ENCODE measurements at regions not wholly inside any gene's neighbourhood (a gene's known extent, or its start where the extent isn't known, plus 50 kb on each side); places are given as distances from the start of the nearest gene placed in this dataset.
A peak's percentile ranks its signal among the peaks of the same experiment; 100 is the strongest.

DNA sequence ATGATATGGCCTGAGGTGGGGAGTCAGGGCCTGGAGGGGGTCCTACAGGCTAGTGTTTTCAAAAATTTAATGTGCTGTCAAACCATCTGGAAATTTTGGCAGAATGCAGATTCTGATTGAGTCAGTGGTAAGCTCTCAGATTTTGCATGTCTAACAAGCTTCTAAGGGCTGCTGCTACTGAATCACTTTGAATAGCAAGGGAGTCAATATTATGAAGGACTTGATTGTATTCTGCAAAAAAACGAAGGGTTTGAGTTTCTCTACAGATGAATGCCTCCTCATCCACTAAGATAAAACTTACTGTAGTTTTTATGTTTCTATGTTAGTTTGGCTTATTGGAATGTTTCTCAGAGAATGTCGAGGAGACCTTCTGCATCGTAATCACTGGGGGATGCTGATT, 179.5 kb downstream of the TMEM38B start:
- no peaks in the 10 kb centered on the region for H3K9me3 Mint-ChIP-seq
- H3K27me3 Mint-ChIP-seq, result peaks cover 2 to 15% (median 3%) of the 10 kb centered on the region in 5 donors
- no peak overlapping the region for H3K4me3 Mint-ChIP-seq
- no peaks in the 10 kb centered on the region for H3K36me3 Mint-ChIP-seq
- DNase-seq (no peak), ATAC-seq (no peak)
- H3K27ac Mint-ChIP-seq, result no peak overlapping the region
- POLR2A ChIA-PET, result no interaction called here
- H3K4me1 Mint-ChIP-seq, result peaks cover 4 to 10% (median 6%) of the 10 kb centered on the region in 4 donors

GRCh38 chr9:105877721-105878120, 183.4 kb downstream of the TMEM38B start:
- H3K4me1 Mint-ChIP-seq, result peaks cover 4 to 10% (median 6%) of the 10 kb centered on the region in 4 donors
- POLR2A ChIA-PET, result no interaction called here
- DNase-seq (no peak), ATAC-seq (no peak)
- H3K9me3 Mint-ChIP-seq, result no peaks in the 10 kb centered on the region
- no peak overlapping the region for H3K27ac Mint-ChIP-seq
- no peak overlapping the region for H3K4me3 Mint-ChIP-seq
- H3K27me3 Mint-ChIP-seq, result peaks cover 3 to 19% (median 5%) of the 10 kb centered on the region in 5 donors
- H3K36me3 Mint-ChIP-seq, result no peaks in the 10 kb centered on the region

DNA sequence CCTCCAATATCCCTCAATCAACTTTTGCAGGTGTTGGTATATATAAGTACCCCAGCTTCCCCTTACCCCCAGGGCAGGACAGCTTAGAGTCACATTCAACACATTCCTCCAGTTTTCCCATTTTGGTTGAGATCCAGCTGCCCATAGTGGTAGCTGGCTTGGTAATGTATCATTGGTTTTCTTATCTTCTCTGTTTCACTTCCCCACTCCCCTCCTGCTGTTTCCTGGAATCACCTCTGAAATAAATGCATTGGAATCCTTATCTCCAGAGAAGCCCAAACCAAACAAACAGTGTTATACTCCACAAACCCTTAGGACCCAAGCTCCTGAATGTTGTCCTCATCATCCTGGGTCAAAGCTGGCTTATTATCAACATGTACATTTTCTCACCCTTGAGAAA, 184.8 kb downstream of the TMEM38B start:
- DNase-seq (no peak), ATAC-seq (no peak)
- Mint-ChIP-seq H3K4me3 (no peak overlapping the region), H3K4me1 (peaks cover 5 to 20% (median 8%) of the 10 kb centered on the region in 4 donors), H3K27me3 (peaks cover under 1 to 20% (median 3%) of the 10 kb centered on the region in 5 donors), H3K36me3 (no peaks in the 10 kb centered on the region), H3K27ac (no peak overlapping the region), H3K9me3 (no peaks in the 10 kb centered on the region)
- POLR2A ChIA-PET, result no interaction called here

GRCh38 chr9:105880517-105880916, 186.2 kb downstream of the TMEM38B start:
- Mint-ChIP-seq H3K4me3 (no peak overlapping the region), H3K27ac (no peak overlapping the region), H3K27me3 (peaks cover 0 to 20% (median 3%) of the 10 kb centered on the region in 5 donors), H3K9me3 (no peaks in the 10 kb centered on the region), H3K4me1 (peaks cover 5 to 25% (median 11%) of the 10 kb centered on the region in 4 donors), H3K36me3 (no peaks in the 10 kb centered on the region)
- DNase-seq (no peak), ATAC-seq (no peak)
- POLR2A ChIA-PET, result no interaction called here

- ATAC-seq (no peak), DNase-seq (no peak)
- Mint-ChIP-seq H3K4me3 (no peak overlapping the region), H3K36me3 (no peaks in the 10 kb centered on the region), H3K4me1 (peaks cover 5 to 25% (median 11%) of the 10 kb centered on the region in 4 donors), H3K27ac (no peak overlapping the region), H3K27me3 (peaks cover 0 to 20% (median 3%) of the 10 kb centered on the region in 5 donors), H3K9me3 (no peaks in the 10 kb centered on the region)
- POLR2A ChIA-PET, result no interaction called here
Measured at GRCh38 chr9:105881021-105881420, 186.7 kb downstream of the TMEM38B start.

DNA sequence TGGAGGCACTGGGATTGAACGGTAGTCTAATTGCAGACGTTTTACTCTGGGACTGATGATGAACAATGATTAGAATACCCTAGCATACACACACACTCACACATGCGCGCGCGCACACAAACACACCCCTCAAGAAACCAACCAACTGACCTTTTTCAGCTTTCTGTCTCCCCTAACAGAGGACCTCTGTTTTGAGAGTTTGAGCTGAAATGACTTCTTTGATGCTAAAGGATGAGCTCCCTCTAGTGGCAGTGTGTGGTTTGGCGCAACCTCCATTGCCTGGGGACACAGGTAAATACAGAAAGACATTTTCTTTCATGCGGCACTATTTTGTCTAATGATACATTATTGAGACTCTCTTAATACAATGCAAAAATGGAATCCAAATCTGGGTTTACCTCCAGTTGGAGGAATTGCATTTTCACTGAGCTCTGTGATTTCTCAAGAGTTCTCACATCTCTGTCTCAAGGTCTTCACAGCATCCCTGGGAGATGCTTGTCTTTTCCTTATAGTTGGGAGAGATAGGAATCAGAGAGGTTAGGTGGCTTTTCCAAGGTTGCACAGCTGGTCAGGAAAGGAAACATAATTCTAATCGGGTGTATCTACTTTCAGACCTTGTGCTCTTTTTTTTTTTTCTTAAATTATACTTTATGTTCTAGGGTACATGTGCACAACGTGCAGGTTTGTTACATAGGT, 187.5 kb downstream of the TMEM38B start:
- Mint-ChIP-seq H3K36me3 (no peaks in the 10 kb centered on the region), H3K4me1 (peaks cover 5 to 19% (median 7%) of the 10 kb centered on the region in 4 donors), H3K9me3 (no peaks in the 10 kb centered on the region), H3K27me3 (peaks cover 0 to 20% (median 3%) of the 10 kb centered on the region in 5 donors), H3K4me3 (no peak overlapping the region), H3K27ac (peak overlapping the region in 2 of 10 donors; percentile 5 to 13)
- DNase-seq (peak; percentile 24 to 79 (median 51)), ATAC-seq (peak; percentile 41 to 61)
- POLR2A ChIA-PET, result no interaction called here

GRCh38 chr9:105883847-105884246, 189.5 kb downstream of the TMEM38B start:
- POLR2A ChIA-PET, result no interaction called here
- H3K4me3 Mint-ChIP-seq, result no peak overlapping the region
- no peak for ATAC-seq

DNA sequence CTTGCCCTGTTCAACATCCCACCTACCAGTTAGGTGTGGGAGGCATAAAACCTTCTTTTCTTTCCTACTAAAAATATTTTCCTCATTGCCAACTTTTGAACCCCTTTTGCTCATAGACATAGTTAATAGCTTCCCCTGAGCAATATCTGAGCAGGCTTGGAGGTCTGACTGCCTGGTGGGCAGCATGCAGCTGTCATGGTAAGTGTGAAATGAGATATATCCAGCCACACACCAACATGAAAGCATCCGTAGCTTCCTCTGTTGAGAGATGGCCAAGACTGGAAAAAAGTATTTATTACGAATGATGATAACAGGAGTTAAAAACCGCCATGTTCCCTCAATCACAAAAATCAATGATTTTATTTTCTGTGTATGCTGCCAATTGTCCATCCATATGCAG, 190.1 kb downstream of the TMEM38B start:
- H3K27me3 Mint-ChIP-seq, result peaks cover 0 to 15% (median 1%) of the 10 kb centered on the region in 5 donors
- no peak overlapping the region for H3K4me3 Mint-ChIP-seq
- POLR2A ChIA-PET, result no interaction called here
- ATAC-seq (no peak), DNase-seq (no peak)
- H3K9me3 Mint-ChIP-seq, result no peaks in the 10 kb centered on the region
- peaks cover 5 to 21% (median 9%) of the 10 kb centered on the region in 4 donors for H3K4me1 Mint-ChIP-seq
- no peak overlapping the region for H3K27ac Mint-ChIP-seq
- no peaks in the 10 kb centered on the region for H3K36me3 Mint-ChIP-seq

More at GRCh38 chr9:105883847-105884246, 189.5 kb downstream of the TMEM38B start:
- Mint-ChIP-seq H3K4me1 (peaks cover 5 to 21% (median 9%) of the 10 kb centered on the region in 4 donors), H3K9me3 (no peaks in the 10 kb centered on the region), H3K27me3 (peaks cover 0 to 20% (median 3%) of the 10 kb centered on the region in 5 donors), H3K27ac (no peak overlapping the region), H3K36me3 (no peaks in the 10 kb centered on the region)
- no peak for DNase-seq

- peak overlapping the region in 1 of 10 donors; percentile 3 for H3K27ac Mint-ChIP-seq
- H3K9me3 Mint-ChIP-seq, result no peaks in the 10 kb centered on the region
- peaks cover 0 to 10% (median 0%) of the 10 kb centered on the region in 5 donors for H3K27me3 Mint-ChIP-seq
- no peak for ATAC-seq
- H3K36me3 Mint-ChIP-seq, result no peaks in the 10 kb centered on the region
- no peak for DNase-seq
- no peak overlapping the region for H3K4me3 Mint-ChIP-seq
- POLR2A ChIA-PET, result no interaction called here
- peaks cover 5 to 21% (median 9%) of the 10 kb centered on the region in 4 donors for H3K4me1 Mint-ChIP-seq
Measured at GRCh38 chr9:105886136-105886535, 191.8 kb downstream of the TMEM38B start.

GRCh38 chr9:105887679-105888078, 193.3 kb downstream of the TMEM38B start:
- ATAC-seq (peak in 1 of 2 donors; percentile 43), DNase-seq (peak in 2 of 10 donors; percentile 17 to 22)
- no peaks in the 10 kb centered on the region for H3K36me3 Mint-ChIP-seq
- peaks cover 5 to 21% (median 9%) of the 10 kb centered on the region in 4 donors for H3K4me1 Mint-ChIP-seq
- POLR2A ChIA-PET, result no interaction called here
- H3K27me3 Mint-ChIP-seq, result peaks cover 0 to 10% (median 0%) of the 10 kb centered on the region in 5 donors
- no peaks in the 10 kb centered on the region for H3K9me3 Mint-ChIP-seq
- no peak overlapping the region for H3K4me3 Mint-ChIP-seq
- peak overlapping the region in 1 of 10 donors; percentile 33 for H3K27ac Mint-ChIP-seq

DNA sequence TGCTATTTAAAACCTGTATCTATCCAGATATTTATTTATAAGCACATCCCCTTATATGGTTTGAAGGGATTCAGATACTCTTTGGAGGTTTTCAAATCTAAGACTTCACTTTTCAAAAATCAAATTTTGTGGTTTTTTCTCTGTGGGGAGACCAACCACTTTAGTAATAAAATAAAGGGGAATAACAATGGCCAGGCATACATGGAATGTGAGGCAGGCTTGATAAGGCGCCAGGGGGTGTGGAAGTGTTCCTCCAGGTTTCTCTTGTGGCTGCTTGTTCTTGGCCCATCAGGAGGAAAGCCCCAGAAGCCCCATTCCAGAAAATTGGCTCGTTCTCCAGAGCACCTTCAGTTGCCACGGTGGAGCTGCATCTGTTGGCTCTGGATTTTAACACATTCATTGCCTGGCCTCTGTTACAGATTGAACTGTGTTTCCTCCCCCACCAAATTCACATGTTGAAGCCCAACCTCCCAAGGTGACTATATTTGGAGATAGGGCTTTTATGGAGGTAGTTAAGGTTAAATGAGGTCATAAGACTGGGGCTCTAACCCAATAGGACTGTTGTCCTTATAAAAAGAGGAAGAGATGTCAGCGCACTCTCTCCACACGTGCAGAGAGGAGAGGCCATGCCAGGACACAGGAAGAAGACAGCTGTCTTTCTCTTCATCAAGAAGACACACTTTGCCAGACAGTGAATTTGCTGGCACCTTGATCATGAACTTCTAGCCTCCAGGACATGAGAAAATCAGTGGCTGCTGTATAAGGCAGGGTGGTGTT, 195.9 kb downstream of the TMEM38B start:
- POLR2A ChIA-PET, result no interaction called here
- no peak overlapping the region for H3K4me3 Mint-ChIP-seq
- no peak for DNase-seq
- H3K36me3 Mint-ChIP-seq, result no peaks in the 10 kb centered on the region
- H3K27me3 Mint-ChIP-seq, result peaks cover 0 to 1% (median 0%) of the 10 kb centered on the region in 5 donors
- H3K9me3 Mint-ChIP-seq, result no peaks in the 10 kb centered on the region
- H3K4me1 Mint-ChIP-seq, result peaks cover 0 to 7% (median 4%) of the 10 kb centered on the region in 4 donors
- no peak for ATAC-seq
- no peak overlapping the region for H3K27ac Mint-ChIP-seq

GRCh38 chr9:105900123-105900522, 205.8 kb downstream of the TMEM38B start:
- peaks cover 0 to 4% (median 0%) of the 10 kb centered on the region in 9 donors for H3K9me3 Mint-ChIP-seq
- no peak for DNase-seq
- H3K36me3 Mint-ChIP-seq, result no peaks in the 10 kb centered on the region
- H3K4me1 Mint-ChIP-seq, result no peaks in the 10 kb centered on the region
- H3K27me3 Mint-ChIP-seq, result peaks cover 0 to 9% (median 3%) of the 10 kb centered on the region in 5 donors
- POLR2A ChIA-PET, result no interaction called here
- no peak for ATAC-seq
- no peak overlapping the region for H3K27ac Mint-ChIP-seq
- H3K4me3 Mint-ChIP-seq, result no peak overlapping the region

- POLR2A ChIA-PET, result no interaction called here
- DNase-seq (no peak), ATAC-seq (no peak)
- Mint-ChIP-seq H3K4me1 (no peaks in the 10 kb centered on the region), H3K27me3 (peaks cover 0 to 9% (median 3%) of the 10 kb centered on the region in 5 donors), H3K9me3 (peaks cover 0 to 7% (median 0%) of the 10 kb centered on the region in 9 donors), H3K36me3 (no peaks in the 10 kb centered on the region), H3K4me3 (no peak overlapping the region), H3K27ac (no peak overlapping the region)
Measured at GRCh38 chr9:105901514-105902109, 207.3 kb downstream of the TMEM38B start.

Data from naive thymus-derived CD8-positive, alpha-beta T cell (primary cell).